K562 (cell line): ENCODE measurements at regions not wholly inside any gene's neighbourhood (a gene's known extent, or its start where the extent isn't known, plus 50 kb on each side); places are given as distances from the start of the nearest gene placed in this dataset.

Source experiments
- ATAC-seq: fragments of 200-7000 bp; cut with Tn5 transposase; 3 replicates; pipeline ENCODE4 v1.9.1; 2020; ENCODE audit warnings: moderate library complexity
- BruUV-seq: library from RNA; stranded (reverse); fragments of 400-500 nt; replicated peaks from 2 replicates; lab custom pipeline; 2021; lab: Mats Ljungman, UMichigan
- CTCF ChIA-PET: fragments of 300-600 bp; formaldehyde crosslinking; extraction: SDS; loops from one replicate; lab custom pipeline; 2021; ENCODE audit warnings: low intra/inter-chr PET ratio; lab: Yijun Ruan, JAX
- POLR2A ChIA-PET: fragments of 300-600, 350-650 bp; sonication (Branson Sonifier 250); formaldehyde crosslinking; extraction: SDS; loops from one replicate; lab custom pipeline; 2021; ENCODE audit warnings: antibody characterized with exemption, inconsistent platforms; lab: Yijun Ruan, JAX
- DNase-seq, 4 experiments: peaks; one replicate each; pipeline versions ENCODE4 v3.0.0 to v3.0.0-alpha.2; 2011 to 2018; ENCODE audit warnings: low spot score in 3 of 4, mixed read lengths in 3 of 4; ENCODE audit errors: extremely low read depth in 1 of 4
- FAIRE-seq: peaks from 2 replicates; lab custom pipeline; 2011; peaks lifted over from hg19 to GRCh38; lab: Jason Lieb, UNC
- H2AFZ ChIP-seq: 2 replicates; pipeline ENCODE4 v1.6.0; 2011; ENCODE audit warnings: low read depth, low read length, control low read depth, inconsistent platforms
- H3K27ac ChIP-seq: fragments of 200-600 bp; 3 replicates; pipeline ENCODE4 v1.8.0; 2011; ENCODE audit warnings: low read depth, mild to moderate bottlenecking, control low read depth, inconsistent platforms, low read length, moderate library complexity, mixed read lengths; ENCODE audit errors: extremely low read depth
- H3K27me3 ChIP-seq, 2 experiments: fragments of 300-600 bp in 1 of 2; 2 replicates in 1 of 2; 3 replicates in 1 of 2; pipeline versions ENCODE4 v1.6.0 to v1.8.0; 2011; ENCODE audit warnings: inconsistent platforms in 2 of 2, low read length in 2 of 2, mild to moderate bottlenecking in 1 of 2, mixed read lengths in 1 of 2, moderate library complexity in 1 of 2; ENCODE audit not compliant: control insufficient read depth in 2 of 2, insufficient read depth in 2 of 2
- H3K36me3 ChIP-seq: fragments of 300-600 bp; 3 replicates; pipeline ENCODE4 v1.8.0; 2011; ENCODE audit warnings: mild to moderate bottlenecking, low read length, inconsistent platforms; ENCODE audit not compliant: control insufficient read depth, insufficient read depth
- H3K4me1 ChIP-seq, 2 experiments: fragments of 200-600 bp in 1 of 2; replicated peaks in 1 of 2; 2 replicates in 1 of 2; 3 replicates in 1 of 2; pipeline versions ENCODE4 v1.5.1 to v1.8.0; 2011; ENCODE audit warnings: inconsistent platforms in 2 of 2, low read length in 2 of 2, mild to moderate bottlenecking in 1 of 2, mixed read lengths in 1 of 2, moderate library complexity in 1 of 2; ENCODE audit not compliant: control insufficient read depth in 2 of 2, insufficient read depth in 2 of 2
- H3K4me2 ChIP-seq: 2 replicates; pipeline ENCODE4 v1.6.1; 2011; ENCODE audit warnings: low read length, control low read depth, inconsistent platforms, mixed read lengths; ENCODE audit not compliant: insufficient read depth
- H3K4me3 ChIP-seq: fragments of 200-600 bp; sonication (generic), shearing (Covaris generic); 2 replicates; pipeline ENCODE4 v1.5.1; 2016; ENCODE audit warnings: control low read depth, inconsistent platforms
- H3K79me2 ChIP-seq: fragments of 200-600 bp; 3 replicates; pipeline ENCODE4 v1.8.0; 2011; ENCODE audit warnings: low read length, inconsistent platforms; ENCODE audit not compliant: control insufficient read depth, insufficient read depth
- H3K9ac ChIP-seq, 2 experiments: 2 replicates each; pipeline versions ENCODE4 v1.6.0 to v1.6.1; 2011; ENCODE audit warnings: low read depth in 2 of 2, low read length in 2 of 2, control low read depth in 1 of 2, inconsistent platforms in 1 of 2, mild to moderate bottlenecking in 1 of 2, mixed read lengths in 1 of 2; ENCODE audit not compliant: insufficient read depth in 1 of 2
- H3K9me1 ChIP-seq: one replicate; pipeline ENCODE4 v1.6.0; 2011; ENCODE audit warnings: inconsistent platforms, mild to moderate bottlenecking, low read length, moderate library complexity; ENCODE audit not compliant: control insufficient read depth, insufficient read depth
- H3K9me3 ChIP-seq: replicated peaks from 2 replicates; pipeline ENCODE4 v1.5.1; 2011; ENCODE audit warnings: low read depth, low read length, inconsistent platforms; ENCODE audit not compliant: control insufficient read depth, insufficient read depth
- H4K20me1 ChIP-seq: replicated peaks from 2 replicates; pipeline ENCODE4 v1.6.1; 2011; ENCODE audit warnings: low read length, inconsistent platforms, mixed read lengths; ENCODE audit not compliant: control insufficient read depth, insufficient read depth
- EP400 ChIP-seq: fragments of 450-650 bp; IDR thresholded peaks from 2 replicates; pipeline ENCODE4 v1.6.1; 2017; ENCODE audit warnings: antibody characterized with exemption, mild to moderate bottlenecking, moderate library complexity
- ETV1 ChIP-seq: fragments of 450-650 bp; conservative IDR thresholded peaks from 2 replicates; pipeline ENCODE4 v1.6.1; 2016; ENCODE audit warnings: missing genetic modification characterization, control low read depth, low read depth, missing compliant biosample characterization
- SLC30A9 ChIP-seq: fragments of 250-450 bp; sonication (Bioruptor Pico); IDR thresholded peaks from 2 replicates; pipeline ENCODE4 v1.8.0; 2022; ENCODE audit warnings: mild to moderate bottlenecking, moderate library complexity
- SRF ChIP-seq, 2 experiments: fragments of 250-450, 450-650 bp in 1 of 2; sonication (Bioruptor Pico) in 1 of 2; sonication (generic) in 1 of 2; formaldehyde crosslinking; IDR thresholded peaks; 2 replicates each; pipeline versions ENCODE4 v1.5.0 to v1.5.1; 2020 to 2022; ENCODE audit warnings: mild to moderate bottlenecking in 1 of 2, missing genetic modification reagents in 1 of 2
- ZNF586 ChIP-seq: fragments of 450-650 bp; formaldehyde crosslinking; conservative IDR thresholded peaks from 2 replicates; pipeline ENCODE4 v1.4.0; 2020; ENCODE audit warnings: mild to moderate bottlenecking, moderate library complexity
- in situ Hi-C: fragments of 300-500 bp; cut with MboI; formaldehyde crosslinking; loops from 4 replicates; pipeline ENCODE4 v1.15.0; 2018; ENCODE audit warnings: inconsistent platforms, mixed read lengths
- intact Hi-C: fragments of 100-400 bp; cut with micrococcal nuclease; formaldehyde crosslinking; loops from 2 replicates; pipeline ENCODE4 v1.14.2; 2022
- TF ChIP-seq, protein P1 (sequence below): fragments of 250-450 bp; sonication (Bioruptor Pico); IDR thresholded peaks from 2 replicates; pipeline ENCODE4 v1.9.0; 2021; ENCODE audit warnings: mild to moderate bottlenecking
- TF ChIP-seq, protein P2 (sequence below): IDR thresholded peaks from 2 replicates; pipeline ENCODE4 v1.6.1; 2012; ENCODE audit warnings: low read depth, low read length, improper control_type of control experiment, borderline replicate concordance

DNA sequence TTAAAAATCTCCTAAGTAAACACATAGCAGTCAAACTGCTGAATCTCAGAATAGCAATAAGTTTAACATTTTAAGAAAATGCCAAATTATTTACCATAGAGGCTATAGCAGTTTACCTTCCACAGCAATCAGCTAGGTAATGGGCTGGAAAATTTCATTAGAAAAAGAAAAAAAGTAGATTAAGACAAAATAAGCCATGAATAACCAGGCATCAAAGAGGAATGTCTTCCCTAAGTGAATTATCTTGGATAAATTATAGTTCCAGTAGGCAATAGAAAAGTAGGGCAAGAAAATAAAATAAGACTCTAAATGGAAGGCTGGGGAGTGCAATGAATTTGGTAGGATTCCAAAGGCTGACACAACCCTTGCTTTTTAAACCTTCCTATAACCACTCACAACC, 722.8 kb downstream of the TRAM1L1 start:
- ATAC-seq, result no peak
- CTCF ChIA-PET, result no interaction called here
- no peak for FAIRE-seq
- no peak overlapping the region for H3K4me3 ChIP-seq
- POLR2A ChIA-PET, result no interaction called here
- 0 out of 2 replicates have a peak, but pooled peaks cover 2% of the 10 kb centered on the region for H3K9me3 ChIP-seq
- no peak overlapping the region for H3K27ac ChIP-seq
- no peaks in the 10 kb centered on the region for H3K4me1 ChIP-seq
- H3K4me2 ChIP-seq, result no peak overlapping the region
- no peaks in the 10 kb centered on the region for H4K20me1 ChIP-seq
- no peak overlapping the region for H2AFZ ChIP-seq
- no peaks in the 10 kb centered on the region for H3K9me1 ChIP-seq
- in situ Hi-C loops, result no loop called here
- no peaks in the 10 kb centered on the region for H3K79me2 ChIP-seq
- H3K9ac ChIP-seq, result no peak overlapping the region
- DNase-seq, result no peak
- intact Hi-C loops, result no loop called here
- BruUV-seq, result no TSS peak
- no peaks in the 10 kb centered on the region for H3K36me3 ChIP-seq
- H3K27me3 ChIP-seq, result no peaks in the 10 kb centered on the region
- TF ChIP-seq, protein P1, sequence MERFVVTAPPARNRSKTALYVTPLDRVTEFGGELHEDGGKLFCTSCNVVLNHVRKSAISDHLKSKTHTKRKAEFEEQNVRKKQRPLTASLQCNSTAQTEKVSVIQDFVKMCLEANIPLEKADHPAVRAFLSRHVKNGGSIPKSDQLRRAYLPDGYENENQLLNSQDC (CRISPR knock-in tag), result no peak
- TF ChIP-seq ZNF586 (CRISPR knock-in tag), result no peak
- no peak for TF ChIP-seq EP400
- TF ChIP-seq, protein P2, sequence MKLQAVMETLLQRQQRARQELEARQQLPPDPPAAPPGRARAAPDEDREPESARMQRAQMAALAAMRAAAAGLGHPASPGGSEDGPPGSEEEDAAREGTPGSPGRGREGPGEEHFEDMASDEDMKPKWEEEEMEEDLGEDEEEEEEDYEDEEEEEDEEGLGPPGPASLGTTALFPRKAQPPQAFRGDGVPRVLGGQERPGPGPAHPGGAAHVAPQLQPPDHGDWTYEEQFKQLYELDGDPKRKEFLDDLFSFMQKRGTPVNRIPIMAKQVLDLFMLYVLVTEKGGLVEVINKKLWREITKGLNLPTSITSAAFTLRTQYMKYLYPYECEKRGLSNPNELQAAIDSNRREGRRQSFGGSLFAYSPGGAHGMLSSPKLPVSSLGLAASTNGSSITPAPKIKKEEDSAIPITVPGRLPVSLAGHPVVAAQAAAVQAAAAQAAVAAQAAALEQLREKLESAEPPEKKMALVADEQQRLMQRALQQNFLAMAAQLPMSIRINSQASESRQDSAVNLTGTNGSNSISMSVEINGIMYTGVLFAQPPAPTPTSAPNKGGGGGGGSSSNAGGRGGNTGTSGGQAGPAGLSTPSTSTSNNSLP, result no peak
- no peak for TF ChIP-seq SRF (CRISPR knock-in tag; IDR thresholded peaks at IDR 0.05)
- TF ChIP-seq ETV1, result no peak
- TF ChIP-seq SLC30A9 (CRISPR knock-in tag), result no peak
